ENCODE measurements at regions not wholly inside any gene's neighbourhood (a gene's known extent, or its start where the extent isn't known, plus 50 kb on each side); places are given as distances from the start of the nearest gene placed in this dataset.
"Not testable (repeated sequence)": the region's sequence is repeated elsewhere in the genome, so short reads cannot be mapped to it uniquely, and the experiment has no call there.

DNA sequence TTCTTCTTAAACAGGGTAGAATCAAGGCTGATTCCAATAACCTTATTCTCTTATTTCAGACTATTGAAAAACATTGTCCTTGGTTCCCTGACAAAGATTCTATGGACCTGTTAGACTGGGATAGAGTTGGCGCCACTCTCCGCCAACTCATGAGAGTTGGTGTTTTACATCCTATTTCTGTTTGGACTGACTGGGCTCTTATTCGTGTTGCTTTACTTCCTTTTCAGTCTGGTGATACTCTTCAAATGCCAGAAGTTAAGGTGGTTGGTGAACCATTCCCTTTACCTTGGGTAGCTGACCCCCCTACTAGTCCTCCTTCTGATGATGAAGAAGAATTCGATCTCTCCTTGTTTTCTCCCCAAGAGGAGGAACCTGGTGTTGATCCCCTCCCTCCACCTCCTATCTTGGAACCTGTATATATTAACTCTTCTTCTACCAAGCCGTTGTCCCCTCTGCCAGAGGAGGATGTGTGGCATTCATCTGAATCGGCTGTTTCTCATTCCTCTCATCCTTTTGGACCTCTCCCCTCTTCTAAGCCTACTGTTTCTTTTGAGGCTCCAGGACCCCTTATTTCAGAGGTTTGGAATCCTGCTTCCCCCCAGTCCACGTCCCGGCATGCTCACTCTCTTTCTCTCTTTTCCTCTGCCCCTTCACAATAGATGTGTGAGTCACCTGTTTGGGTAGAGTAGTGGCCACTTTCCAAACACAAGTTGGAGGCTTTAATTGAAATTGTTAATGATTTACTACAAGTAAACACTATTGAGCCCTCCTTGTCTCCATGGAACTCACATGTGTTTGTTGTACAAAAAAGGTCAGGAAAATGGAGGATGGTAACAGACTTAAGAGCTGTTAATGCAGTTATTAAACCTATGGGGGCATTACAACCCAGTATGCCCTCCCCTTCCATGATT lies 585.7 kb downstream of the NSUN3 start:
- not testable (repeated sequence) for TF ChIP-seq EZH2 (IDR thresholded peaks at IDR 0.05; ENCODE audit: borderline replicate concordance, low read depth, low read length, severe bottlenecking)
- TF ChIP-seq, protein P1, sequence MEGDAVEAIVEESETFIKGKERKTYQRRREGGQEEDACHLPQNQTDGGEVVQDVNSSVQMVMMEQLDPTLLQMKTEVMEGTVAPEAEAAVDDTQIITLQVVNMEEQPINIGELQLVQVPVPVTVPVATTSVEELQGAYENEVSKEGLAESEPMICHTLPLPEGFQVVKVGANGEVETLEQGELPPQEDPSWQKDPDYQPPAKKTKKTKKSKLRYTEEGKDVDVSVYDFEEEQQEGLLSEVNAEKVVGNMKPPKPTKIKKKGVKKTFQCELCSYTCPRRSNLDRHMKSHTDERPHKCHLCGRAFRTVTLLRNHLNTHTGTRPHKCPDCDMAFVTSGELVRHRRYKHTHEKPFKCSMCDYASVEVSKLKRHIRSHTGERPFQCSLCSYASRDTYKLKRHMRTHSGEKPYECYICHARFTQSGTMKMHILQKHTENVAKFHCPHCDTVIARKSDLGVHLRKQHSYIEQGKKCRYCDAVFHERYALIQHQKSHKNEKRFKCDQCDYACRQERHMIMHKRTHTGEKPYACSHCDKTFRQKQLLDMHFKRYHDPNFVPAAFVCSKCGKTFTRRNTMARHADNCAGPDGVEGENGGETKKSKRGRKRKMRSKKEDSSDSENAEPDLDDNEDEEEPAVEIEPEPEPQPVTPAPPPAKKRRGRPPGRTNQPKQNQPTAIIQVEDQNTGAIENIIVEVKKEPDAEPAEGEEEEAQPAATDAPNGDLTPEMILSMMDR (IDR thresholded peaks at IDR 0.05; ENCODE audit: borderline replicate concordance, extremely low read depth, low read length, poor library complexity, severe bottlenecking): not testable (repeated sequence)

All from DND-41 (cell line).